DND-41 (cell line): ENCODE measurements at regions not wholly inside any gene's neighbourhood (a gene's known extent, or its start where the extent isn't known, plus 50 kb on each side); places are given as distances from the start of the nearest gene placed in this dataset.

Experiments used
- EZH2 ChIP-seq: IDR thresholded peaks from 3 replicates; pipeline ENCODE4 v1.6.1; 2012; ENCODE audit warnings: borderline replicate concordance, low read depth, mild to moderate bottlenecking, moderate library complexity, low read length, inconsistent platforms; ENCODE audit not compliant: severe bottlenecking
- TF ChIP-seq, protein P1 (sequence below): IDR thresholded peaks from 2 replicates; pipeline ENCODE4 v1.5.1; 2012; ENCODE audit warnings: borderline replicate concordance, low read length, moderate library complexity, mild to moderate bottlenecking; ENCODE audit not compliant: poor library complexity, severe bottlenecking; ENCODE audit errors: extremely low read depth

GRCh38 chr2:88874063-88874657 lies 182.7 kb downstream of the RPIA start:
- TF ChIP-seq, protein P1, sequence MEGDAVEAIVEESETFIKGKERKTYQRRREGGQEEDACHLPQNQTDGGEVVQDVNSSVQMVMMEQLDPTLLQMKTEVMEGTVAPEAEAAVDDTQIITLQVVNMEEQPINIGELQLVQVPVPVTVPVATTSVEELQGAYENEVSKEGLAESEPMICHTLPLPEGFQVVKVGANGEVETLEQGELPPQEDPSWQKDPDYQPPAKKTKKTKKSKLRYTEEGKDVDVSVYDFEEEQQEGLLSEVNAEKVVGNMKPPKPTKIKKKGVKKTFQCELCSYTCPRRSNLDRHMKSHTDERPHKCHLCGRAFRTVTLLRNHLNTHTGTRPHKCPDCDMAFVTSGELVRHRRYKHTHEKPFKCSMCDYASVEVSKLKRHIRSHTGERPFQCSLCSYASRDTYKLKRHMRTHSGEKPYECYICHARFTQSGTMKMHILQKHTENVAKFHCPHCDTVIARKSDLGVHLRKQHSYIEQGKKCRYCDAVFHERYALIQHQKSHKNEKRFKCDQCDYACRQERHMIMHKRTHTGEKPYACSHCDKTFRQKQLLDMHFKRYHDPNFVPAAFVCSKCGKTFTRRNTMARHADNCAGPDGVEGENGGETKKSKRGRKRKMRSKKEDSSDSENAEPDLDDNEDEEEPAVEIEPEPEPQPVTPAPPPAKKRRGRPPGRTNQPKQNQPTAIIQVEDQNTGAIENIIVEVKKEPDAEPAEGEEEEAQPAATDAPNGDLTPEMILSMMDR = peak; percentile 88
- TF ChIP-seq EZH2 = no peak
